ENCODE measurements at regions not wholly inside any gene's neighbourhood (a gene's known extent, or its start where the extent isn't known, plus 50 kb on each side); places are given as distances from the start of the nearest gene placed in this dataset.

GRCh38 chr6:163830641-163831040, 416.1 kb downstream of the QKI start:
- TF ChIP-seq TEAD4 (IDR thresholded peaks at IDR 0.05) (no peak), TAF1 (IDR thresholded peaks at IDR 0.05; ENCODE audit: low read depth) (no peak), CREB1 (IDR thresholded peaks at IDR 0.05; ENCODE audit: low read depth) (no peak), EGR1 (IDR thresholded peaks at IDR 0.05) (no peak), ZBTB7A (IDR thresholded peaks at IDR 0.05; ENCODE audit: low read depth) (no peak), CEBPB (IDR thresholded peaks at IDR 0.05) (no peak), YY1 (IDR thresholded peaks at IDR 0.05; ENCODE audit: low read depth) (no peak), USF1 (IDR thresholded peaks at IDR 0.05) (no peak), EP300 (IDR thresholded peaks at IDR 0.05; ENCODE audit: borderline replicate concordance) (no peak), MAX (IDR thresholded peaks at IDR 0.05) (no peak), TCF12 (IDR thresholded peaks at IDR 0.05; ENCODE audit: low read depth) (no peak), FOXM1 (IDR thresholded peaks at IDR 0.05; ENCODE audit: borderline replicate concordance, low read depth) (no peak), NFIC (IDR thresholded peaks at IDR 0.05) (no peak), RAD21 (IDR thresholded peaks at IDR 0.05; ENCODE audit: low read depth) (no peak), REST (IDR thresholded peaks at IDR 0.05; ENCODE audit: low read depth) (no peak)

- TF ChIP-seq ZBTB7A (IDR thresholded peaks at IDR 0.05; ENCODE audit: low read depth) (no peak), CREB1 (IDR thresholded peaks at IDR 0.05; ENCODE audit: low read depth) (no peak), TAF1 (IDR thresholded peaks at IDR 0.05; ENCODE audit: low read depth) (no peak), EGR1 (IDR thresholded peaks at IDR 0.05) (no peak), REST (IDR thresholded peaks at IDR 0.05; ENCODE audit: low read depth) (no peak), TCF12 (IDR thresholded peaks at IDR 0.05; ENCODE audit: low read depth) (no peak), CEBPB (IDR thresholded peaks at IDR 0.05) (no peak), NFIC (IDR thresholded peaks at IDR 0.05) (no peak), YY1 (IDR thresholded peaks at IDR 0.05; ENCODE audit: low read depth) (no peak), MAX (IDR thresholded peaks at IDR 0.05) (no peak), TEAD4 (IDR thresholded peaks at IDR 0.05) (no peak), USF1 (IDR thresholded peaks at IDR 0.05) (no peak), FOXM1 (IDR thresholded peaks at IDR 0.05; ENCODE audit: borderline replicate concordance, low read depth) (no peak)
Observed at GRCh38 chr6:163828038-163828795, 413.7 kb downstream of the QKI start.

GRCh38 chr6:163827143-163827542, 412.6 kb downstream of the QKI start:
- no peak for TF ChIP-seq CEBPB (IDR thresholded peaks at IDR 0.05)
- no peak for TF ChIP-seq EGR1 (IDR thresholded peaks at IDR 0.05)
- no peak for TF ChIP-seq NFIC (IDR thresholded peaks at IDR 0.05)
- TF ChIP-seq TAF1 (IDR thresholded peaks at IDR 0.05; ENCODE audit: low read depth): no peak
- TF ChIP-seq ZBTB7A (IDR thresholded peaks at IDR 0.05; ENCODE audit: low read depth): no peak
- TF ChIP-seq USF1 (IDR thresholded peaks at IDR 0.05): no peak
- TF ChIP-seq EP300 (IDR thresholded peaks at IDR 0.05; ENCODE audit: borderline replicate concordance): no peak
- TF ChIP-seq FOXM1 (IDR thresholded peaks at IDR 0.05; ENCODE audit: borderline replicate concordance, low read depth): no peak

- TF ChIP-seq EP300 (IDR thresholded peaks at IDR 0.05; ENCODE audit: borderline replicate concordance) (no peak), CEBPB (IDR thresholded peaks at IDR 0.05) (no peak), TCF12 (IDR thresholded peaks at IDR 0.05; ENCODE audit: low read depth) (no peak), TAF1 (IDR thresholded peaks at IDR 0.05; ENCODE audit: low read depth) (no peak), YY1 (IDR thresholded peaks at IDR 0.05; ENCODE audit: low read depth) (no peak)
Observed at GRCh38 chr6:163826629-163827028, 412.1 kb downstream of the QKI start.

GRCh38 chr6:163825033-163825432, 410.5 kb downstream of the QKI start:
- TF ChIP-seq NFIC (IDR thresholded peaks at IDR 0.05) (no peak), EP300 (IDR thresholded peaks at IDR 0.05; ENCODE audit: borderline replicate concordance) (no peak), ZBTB7A (IDR thresholded peaks at IDR 0.05; ENCODE audit: low read depth) (no peak), FOXM1 (IDR thresholded peaks at IDR 0.05; ENCODE audit: borderline replicate concordance, low read depth) (no peak), CREB1 (IDR thresholded peaks at IDR 0.05; ENCODE audit: low read depth) (no peak), YY1 (IDR thresholded peaks at IDR 0.05; ENCODE audit: low read depth) (no peak), MAX (IDR thresholded peaks at IDR 0.05) (no peak), TAF1 (IDR thresholded peaks at IDR 0.05; ENCODE audit: low read depth) (no peak), RAD21 (IDR thresholded peaks at IDR 0.05; ENCODE audit: low read depth) (no peak)
